Endothelial cell of umbilical vein (primary cell): ENCODE measurements at regions not wholly inside any gene's neighbourhood (a gene's known extent, or its start where the extent isn't known, plus 50 kb on each side); places are given as distances from the start of the nearest gene placed in this dataset.

ENCODE experiments used
- BruUV-seq: library from RNA; stranded (reverse); fragments of 400-500 nt; replicated peaks from 2 replicates; lab custom pipeline; 2021; lab: Mats Ljungman, UMichigan
- CTCF ChIA-PET: fragments of 300-600, 350-600 bp; sonication (Branson Sonifier 250); formaldehyde crosslinking; loops from one replicate; lab custom pipeline; 2021; ENCODE audit warnings: antibody characterized with exemption, inconsistent platforms; lab: Charles Lee
- POLR2A ChIA-PET: fragments of 300-600, 350-600 bp; sonication (Branson Sonifier 250); formaldehyde crosslinking; loops from one replicate; lab custom pipeline; 2021; ENCODE audit warnings: antibody characterized with exemption, inconsistent platforms; lab: Charles Lee
- DNase-seq: peaks from one replicate; pipeline ENCODE4 v3.0.0-alpha.2; 2011; ENCODE audit warnings: low read depth, low spot score
- FAIRE-seq: peaks from 2 replicates; lab custom pipeline; 2011; peaks lifted over from hg19 to GRCh38; lab: Jason Lieb, UNC
- H2AFZ ChIP-seq: 2 replicates; pipeline ENCODE4 v1.6.0; 2012; ENCODE audit warnings: low read depth, low read length, control low read depth, inconsistent platforms
- H3K27ac ChIP-seq: 2 replicates; pipeline ENCODE4 v1.5.1; 2011; ENCODE audit warnings: low read depth, mild to moderate bottlenecking, control low read depth, low read length, moderate library complexity; ENCODE audit not compliant: insufficient read depth
- H3K27me3 ChIP-seq, 2 experiments: 2 replicates each; pipeline versions ENCODE4 v1.6.0 to v1.6.1; 2011; ENCODE audit warnings: low read length in 2 of 2, mixed read lengths in 1 of 2; ENCODE audit not compliant: control insufficient read depth in 2 of 2, insufficient read depth in 2 of 2
- H3K36me3 ChIP-seq, 2 experiments: 2 replicates in 1 of 2; 3 replicates in 1 of 2; pipeline ENCODE4 v1.5.1; 2011; ENCODE audit warnings: low read length in 2 of 2, mild to moderate bottlenecking in 1 of 2, moderate library complexity in 1 of 2; ENCODE audit not compliant: control insufficient read depth in 2 of 2, insufficient read depth in 2 of 2; ENCODE audit errors: extremely low read depth in 1 of 2
- H3K4me1 ChIP-seq: 3 replicates; pipeline ENCODE4 v1.5.1; 2011; ENCODE audit warnings: mild to moderate bottlenecking, low read length; ENCODE audit not compliant: control insufficient read depth, insufficient read depth; ENCODE audit errors: extremely low read depth
- H3K4me2 ChIP-seq: 2 replicates; pipeline ENCODE4 v1.6.1; 2011; ENCODE audit warnings: low read length, control low read depth, mixed read lengths; ENCODE audit not compliant: insufficient read depth
- H3K4me3 ChIP-seq, 3 experiments: fragments of 200-600 bp in 1 of 3; sonication (generic), shearing (Covaris generic) in 1 of 3; replicated peaks in 1 of 3; 2 replicates each; pipeline ENCODE4 v1.5.1; 2011 to 2016; ENCODE audit warnings: control low read depth in 3 of 3, low read length in 3 of 3, mild to moderate bottlenecking in 2 of 3, inconsistent platforms in 1 of 3, low read depth in 1 of 3, moderate library complexity in 1 of 3; ENCODE audit not compliant: insufficient read depth in 1 of 3
- H3K79me2 ChIP-seq: 2 replicates; pipeline ENCODE4 v1.6.0; 2012; ENCODE audit warnings: low read length, inconsistent platforms; ENCODE audit not compliant: control insufficient read depth, insufficient read depth
- H3K9ac ChIP-seq: replicated peaks from 2 replicates; pipeline ENCODE3; 2011; ENCODE audit warnings: low read length, control low read depth; ENCODE audit not compliant: insufficient read depth; ENCODE audit errors: extremely low read depth
- H3K9me1 ChIP-seq: replicated peaks from 3 replicates; pipeline ENCODE4 v1.6.0; 2011; ENCODE audit warnings: mild to moderate bottlenecking, low read length; ENCODE audit not compliant: control insufficient read depth, insufficient read depth; ENCODE audit errors: extremely low read depth
- H3K9me3 ChIP-seq: replicated peaks from 2 replicates; pipeline ENCODE4 v1.5.1; 2012; ENCODE audit warnings: low read length, inconsistent platforms; ENCODE audit not compliant: control insufficient read depth, insufficient read depth
- H4K20me1 ChIP-seq: replicated peaks from 2 replicates; pipeline ENCODE3; 2011; ENCODE audit warnings: mild to moderate bottlenecking, low read length; ENCODE audit not compliant: control insufficient read depth, insufficient read depth; ENCODE audit errors: extremely low read depth
- EZH2 ChIP-seq: IDR thresholded peaks from 2 replicates; pipeline ENCODE4 v1.6.1; 2012; ENCODE audit warnings: borderline replicate concordance, low read depth, mild to moderate bottlenecking, moderate library complexity, low read length, inconsistent platforms; ENCODE audit not compliant: severe bottlenecking
- FOS ChIP-seq: IDR thresholded peaks from 2 replicates; pipeline ENCODE4 v1.6.1; 2011; ENCODE audit warnings: mild to moderate bottlenecking, low read length, moderate library complexity, borderline replicate concordance; ENCODE audit not compliant: insufficient read depth
- GATA2 ChIP-seq: IDR thresholded peaks from 2 replicates; pipeline ENCODE4 v1.7.0; 2011; ENCODE audit warnings: low read depth, mild to moderate bottlenecking, moderate library complexity, mixed read lengths, low read length; ENCODE audit not compliant: insufficient read length, insufficient read depth
- JUN ChIP-seq: IDR thresholded peaks from 2 replicates; pipeline ENCODE4 v1.6.1; 2011; ENCODE audit warnings: borderline replicate concordance, low read depth; ENCODE audit not compliant: insufficient read length, insufficient read depth
- MYC ChIP-seq: IDR thresholded peaks from one replicate; pipeline ENCODE4 v1.6.1; 2011; ENCODE audit warnings: mild to moderate bottlenecking, low read depth, low read length
- POLR2A ChIP-seq: IDR thresholded peaks from 2 replicates; pipeline ENCODE4 v1.6.1; 2012; ENCODE audit warnings: low read depth, mild to moderate bottlenecking, control low read depth, low read length
- POLR2AphosphoS5 ChIP-seq: IDR thresholded peaks from 2 replicates; pipeline ENCODE4 v1.6.1; 2012; ENCODE audit warnings: low read depth, mild to moderate bottlenecking, control low read depth, low read length, moderate library complexity; ENCODE audit not compliant: insufficient read depth
- dilution Hi-C: fragments of 300-500 bp; cut with MboI; formaldehyde crosslinking; loops from one replicate; pipeline ENCODE4 v1.15.0; 2019; ENCODE audit warnings: low sequenced_read_pairs; ENCODE audit not compliant: extremely low pct_ligation_motif_present
- intact Hi-C: fragments of 100-400 bp; cut with micrococcal nuclease; formaldehyde crosslinking; loops from one replicate; pipeline ENCODE4 v1.10.0; 2022
- TF ChIP-seq, protein P1 (sequence below): IDR thresholded peaks from 2 replicates; pipeline ENCODE4 v1.6.1; 2011; ENCODE audit not compliant: insufficient read depth, insufficient read length
- TF ChIP-seq, protein P2 (sequence below), 2 donors: IDR thresholded peaks; 1 replicate in 1 of 2; 2 replicates in 1 of 2; pipeline ENCODE4 v1.5.1; 2011; ENCODE audit warnings: low read length in 2 of 2, mild to moderate bottlenecking in 2 of 2, moderate library complexity in 2 of 2, control low read depth in 1 of 2, inconsistent platforms in 1 of 2, low read depth in 1 of 2; ENCODE audit not compliant: insufficient read depth in 1 of 2; ENCODE audit errors: extremely low read depth in 1 of 2

DNA sequence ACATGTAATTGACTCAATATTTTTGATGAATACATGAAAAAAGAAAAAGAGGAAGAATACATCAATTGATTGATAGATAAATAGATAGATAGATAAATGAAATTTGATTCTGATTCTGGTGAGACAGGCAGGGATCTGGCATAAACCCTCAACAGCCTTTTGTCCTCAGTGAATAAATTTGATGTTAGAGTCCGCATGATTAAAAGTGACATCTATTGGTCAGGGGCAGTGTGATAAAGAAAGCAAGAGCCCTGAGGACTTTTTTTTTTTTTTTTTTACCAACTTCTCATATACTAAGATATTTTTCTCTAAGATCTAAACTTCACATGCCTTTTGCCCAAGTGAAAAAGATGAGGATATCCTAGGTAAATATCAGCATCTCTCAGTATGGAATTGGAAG is 216.4 kb downstream of the LRRC3B start:
- Histone ChIP-seq H3K27me3 (no peaks in the 10 kb centered on the region), H2AFZ (no peak overlapping the region), H4K20me1 (no peaks in the 10 kb centered on the region), H3K36me3 (no peaks in the 10 kb centered on the region), H3K9ac (no peak overlapping the region), H3K4me3 (no peak overlapping the region), H3K79me2 (no peaks in the 10 kb centered on the region), H3K4me1 (no peaks in the 10 kb centered on the region), H3K4me2 (no peak overlapping the region), H3K9me3 (peaks cover 2% of the 10 kb centered on the region), H3K27ac (no peak overlapping the region), H3K9me1 (no peaks in the 10 kb centered on the region)
- ChIA-PET POLR2A (no interaction called here), CTCF (no interaction called here)
- dilution Hi-C loops (no loop called here), intact Hi-C loops (no loop called here)
- BruUV-seq: no TSS peak
- DNase-seq (no peak), FAIRE-seq (no peak)
- TF ChIP-seq POLR2AphosphoS5: no peak
- no peak for TF ChIP-seq FOS
- TF ChIP-seq GATA2: no peak
- TF ChIP-seq, protein P1, sequence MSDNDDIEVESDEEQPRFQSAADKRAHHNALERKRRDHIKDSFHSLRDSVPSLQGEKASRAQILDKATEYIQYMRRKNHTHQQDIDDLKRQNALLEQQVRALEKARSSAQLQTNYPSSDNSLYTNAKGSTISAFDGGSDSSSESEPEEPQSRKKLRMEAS: no peak
- TF ChIP-seq JUN: no peak
- TF ChIP-seq MYC: no peak
- TF ChIP-seq POLR2A: no peak
- TF ChIP-seq, protein P2, sequence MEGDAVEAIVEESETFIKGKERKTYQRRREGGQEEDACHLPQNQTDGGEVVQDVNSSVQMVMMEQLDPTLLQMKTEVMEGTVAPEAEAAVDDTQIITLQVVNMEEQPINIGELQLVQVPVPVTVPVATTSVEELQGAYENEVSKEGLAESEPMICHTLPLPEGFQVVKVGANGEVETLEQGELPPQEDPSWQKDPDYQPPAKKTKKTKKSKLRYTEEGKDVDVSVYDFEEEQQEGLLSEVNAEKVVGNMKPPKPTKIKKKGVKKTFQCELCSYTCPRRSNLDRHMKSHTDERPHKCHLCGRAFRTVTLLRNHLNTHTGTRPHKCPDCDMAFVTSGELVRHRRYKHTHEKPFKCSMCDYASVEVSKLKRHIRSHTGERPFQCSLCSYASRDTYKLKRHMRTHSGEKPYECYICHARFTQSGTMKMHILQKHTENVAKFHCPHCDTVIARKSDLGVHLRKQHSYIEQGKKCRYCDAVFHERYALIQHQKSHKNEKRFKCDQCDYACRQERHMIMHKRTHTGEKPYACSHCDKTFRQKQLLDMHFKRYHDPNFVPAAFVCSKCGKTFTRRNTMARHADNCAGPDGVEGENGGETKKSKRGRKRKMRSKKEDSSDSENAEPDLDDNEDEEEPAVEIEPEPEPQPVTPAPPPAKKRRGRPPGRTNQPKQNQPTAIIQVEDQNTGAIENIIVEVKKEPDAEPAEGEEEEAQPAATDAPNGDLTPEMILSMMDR (IDR thresholded peaks at IDR 0.05; ENCODE audit: extremely low read depth in 1 of 2, insufficient read depth in 1 of 2, low read depth in 1 of 2, low read length in 2 of 2): no peak
- TF ChIP-seq EZH2: no peak
